Body of pancreas (tissue), 4 donors: ENCODE measurements at regions not wholly inside any gene's neighbourhood (a gene's known extent, or its start where the extent isn't known, plus 50 kb on each side); places are given as distances from the start of the nearest gene placed in this dataset.

Experiments used
- POLR2A ChIP-seq, 3 donors: fragments of 450-650 bp; IDR thresholded peaks; one replicate each; pipeline ENCODE4 v1.6.1; 2016; ENCODE audit warnings: antibody characterized with exemption in 3 of 3, mild to moderate bottlenecking in 2 of 3
- TF ChIP-seq, protein P1 (sequence below), 7 experiments: fragments of 450-650 bp in 4 of 7; fragments of 200-600 bp in 3 of 7; sonication (generic) in 3 of 7; IDR thresholded peaks; one replicate each; pipeline ENCODE4 v1.5.1; 2016 to 2019; ENCODE audit warnings: antibody characterized with exemption in 7 of 7

DNA sequence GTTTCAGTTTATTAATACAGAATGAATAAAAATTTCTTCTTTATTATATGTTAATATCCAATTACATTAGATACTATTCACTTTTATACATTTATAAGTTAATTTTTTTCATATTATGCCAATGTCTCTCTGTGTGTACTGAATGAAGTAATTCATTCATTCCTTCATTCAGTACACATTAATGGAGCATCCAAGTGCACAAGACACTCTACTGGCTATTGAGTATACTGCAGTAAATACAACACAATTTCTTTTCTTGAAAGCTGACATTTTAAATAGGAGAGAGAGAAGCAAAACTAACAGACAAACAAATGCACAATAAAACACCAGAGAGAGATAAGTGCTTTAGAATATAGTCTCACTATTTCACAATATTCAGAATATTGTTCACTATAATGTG, 1038.3 kb upstream of the SPRY2 start:
- TF ChIP-seq, protein P1, sequence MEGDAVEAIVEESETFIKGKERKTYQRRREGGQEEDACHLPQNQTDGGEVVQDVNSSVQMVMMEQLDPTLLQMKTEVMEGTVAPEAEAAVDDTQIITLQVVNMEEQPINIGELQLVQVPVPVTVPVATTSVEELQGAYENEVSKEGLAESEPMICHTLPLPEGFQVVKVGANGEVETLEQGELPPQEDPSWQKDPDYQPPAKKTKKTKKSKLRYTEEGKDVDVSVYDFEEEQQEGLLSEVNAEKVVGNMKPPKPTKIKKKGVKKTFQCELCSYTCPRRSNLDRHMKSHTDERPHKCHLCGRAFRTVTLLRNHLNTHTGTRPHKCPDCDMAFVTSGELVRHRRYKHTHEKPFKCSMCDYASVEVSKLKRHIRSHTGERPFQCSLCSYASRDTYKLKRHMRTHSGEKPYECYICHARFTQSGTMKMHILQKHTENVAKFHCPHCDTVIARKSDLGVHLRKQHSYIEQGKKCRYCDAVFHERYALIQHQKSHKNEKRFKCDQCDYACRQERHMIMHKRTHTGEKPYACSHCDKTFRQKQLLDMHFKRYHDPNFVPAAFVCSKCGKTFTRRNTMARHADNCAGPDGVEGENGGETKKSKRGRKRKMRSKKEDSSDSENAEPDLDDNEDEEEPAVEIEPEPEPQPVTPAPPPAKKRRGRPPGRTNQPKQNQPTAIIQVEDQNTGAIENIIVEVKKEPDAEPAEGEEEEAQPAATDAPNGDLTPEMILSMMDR (IDR thresholded peaks at IDR 0.05) = no peak
- no peak for TF ChIP-seq POLR2A (IDR thresholded peaks at IDR 0.05)
